HT-29 (cell line): ENCODE measurements at regions not wholly inside any gene's neighbourhood (a gene's known extent, or its start where the extent isn't known, plus 50 kb on each side); places are given as distances from the start of the nearest gene placed in this dataset. TPM values are rescaled to one million over a fixed set of nuclear protein-coding genes. Genes with fewer than 3 reads are reported as not detected.
"Not testable (repeated sequence)": the region's sequence is repeated elsewhere in the genome, so short reads cannot be mapped to it uniquely, and the experiment has no call there.

Experiments
- DNase-seq: peaks from one replicate; pipeline ENCODE4 v3.0.0-alpha.2; 2015; ENCODE audit warnings: low spot score
- small RNA-seq: library from RNA; depleted of rRNA; stranded (forward); fragments of <200 nt; gene quantifications from one replicate; pipeline ENCODE3, GENCODE V24; 2014

DNA sequence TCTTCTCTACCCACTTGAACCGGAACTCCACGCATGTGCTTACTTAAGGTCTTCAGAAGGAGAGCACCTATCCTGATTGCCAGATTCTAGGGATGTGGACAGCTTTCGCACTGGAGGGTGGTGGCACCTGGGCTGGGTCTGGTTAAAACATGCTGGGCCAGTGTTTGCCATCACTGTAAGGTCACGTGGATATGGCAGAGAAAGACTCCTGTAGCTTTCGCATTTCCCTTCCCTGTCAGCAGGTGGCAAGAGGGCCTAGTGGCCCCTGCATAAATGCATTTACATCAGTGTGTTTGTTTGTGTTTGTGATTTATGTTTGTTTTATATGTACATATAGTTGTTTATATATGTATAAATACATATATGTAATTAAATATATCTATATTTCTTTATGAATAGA, 192.5 kb downstream of the ANKRD36 start:
- DNase-seq: not testable (repeated sequence)

DNA sequence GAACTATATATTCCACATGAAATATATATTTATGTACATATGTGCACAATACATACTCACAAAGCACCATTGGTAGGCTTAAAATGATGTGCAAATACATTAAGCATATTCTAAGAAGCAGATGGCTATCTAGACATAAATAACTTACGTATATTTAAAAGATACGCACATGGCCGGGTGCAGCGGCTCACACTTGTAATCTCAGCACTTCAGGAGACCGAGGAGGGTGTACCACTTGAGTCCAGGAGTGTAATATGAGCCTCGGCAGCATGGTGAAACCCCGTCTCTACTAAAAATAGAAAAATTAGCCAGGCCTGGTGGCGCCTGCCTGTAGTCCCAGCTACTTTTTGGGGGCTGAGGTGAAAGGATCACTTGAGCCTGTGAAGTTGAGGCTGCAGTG, 189.9 kb downstream of the ANKRD36 start:
- not testable (repeated sequence) for DNase-seq

DNA sequence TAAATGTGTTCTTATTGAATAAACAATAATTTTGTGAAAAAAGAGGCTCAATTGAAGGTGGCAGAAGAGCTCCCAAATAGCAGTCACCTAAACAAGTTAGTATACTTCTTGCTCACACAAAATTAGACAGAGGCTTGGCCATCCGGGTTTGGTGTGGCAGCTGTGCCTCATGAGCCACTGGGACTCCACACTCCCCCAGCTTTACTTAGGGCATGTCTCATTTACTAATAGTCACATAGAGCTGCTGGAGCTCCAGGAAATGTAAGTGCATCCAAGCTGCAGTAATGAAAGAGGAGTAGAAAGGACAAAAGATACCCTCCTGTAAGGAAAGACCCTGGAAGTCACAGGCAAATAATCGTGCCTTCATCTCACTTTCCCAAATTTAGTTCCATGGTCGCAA, 188.8 kb downstream of the ANKRD36 start:
- not testable (repeated sequence) for DNase-seq

Small RNA genes lying in the stretch of these regions (small RNA-seq; reads per million reads assigned to genes)
- gene IGKV1OR2-11 (not detected), gene IGKV1OR2-6 (not detected), gene IGKV1OR2-9 (not detected), gene IGKV2OR2-8 (not detected), gene IGKV3OR2-5 (not detected)
